ENCODE measurements at regions not wholly inside any gene's neighbourhood (a gene's known extent, or its start where the extent isn't known, plus 50 kb on each side); places are given as distances from the start of the nearest gene placed in this dataset.

- no peak for DNase-seq (ENCODE audit: low spot score)
Observed at GRCh38 chr13:109644069-109644750, 142.2 kb downstream of the IRS2 start.

- no peak for DNase-seq (ENCODE audit: low spot score)
Observed at GRCh38 chr13:109642358-109642757, 144.0 kb downstream of the IRS2 start.

- DNase-seq (ENCODE audit: low spot score), result no peak
Observed at GRCh38 chr13:109636736-109637135, 149.6 kb downstream of the IRS2 start.

GRCh38 chr13:109631069-109631468, 155.3 kb downstream of the IRS2 start:
- DNase-seq (ENCODE audit: low spot score), result no peak

- DNase-seq (ENCODE audit: low spot score), result no peak
Observed at GRCh38 chr13:109630271-109630670, 156.1 kb downstream of the IRS2 start.

- no peak for DNase-seq (ENCODE audit: low spot score)
Observed at GRCh38 chr13:109629737-109630136, 156.6 kb downstream of the IRS2 start.

- DNase-seq (ENCODE audit: low spot score), result no peak
Observed at GRCh38 chr13:109628251-109628699, 158.1 kb downstream of the IRS2 start.

GRCh38 chr13:109627649-109628048, 158.7 kb downstream of the IRS2 start:
- no peak for DNase-seq (ENCODE audit: low spot score)

GRCh38 chr13:109626386-109627171, 159.8 kb downstream of the IRS2 start:
- no peak for DNase-seq (ENCODE audit: low spot score)

GRCh38 chr13:109625156-109625555, 161.2 kb downstream of the IRS2 start:
- no peak for DNase-seq (ENCODE audit: low spot score)

- DNase-seq (ENCODE audit: low spot score), result no peak
Observed at GRCh38 chr13:109622006-109622405, 164.4 kb downstream of the IRS2 start.

- no peak for DNase-seq (ENCODE audit: low spot score)
Observed at GRCh38 chr13:109615721-109616420, 170.5 kb downstream of the IRS2 start.

- DNase-seq (ENCODE audit: low spot score), result no peak
Observed at GRCh38 chr13:109611912-109612691, 174.3 kb downstream of the IRS2 start.

GRCh38 chr13:109610517-109610916, 175.9 kb downstream of the IRS2 start:
- peak; percentile 25 for DNase-seq (ENCODE audit: low spot score)

- DNase-seq (ENCODE audit: low spot score), result no peak
Observed at GRCh38 chr13:109608503-109608902, 177.9 kb downstream of the IRS2 start.

- DNase-seq (ENCODE audit: low spot score), result no peak
Observed at GRCh38 chr13:109608059-109608458, 178.3 kb downstream of the IRS2 start.

- DNase-seq (ENCODE audit: low spot score), result no peak
Observed at GRCh38 chr13:109606520-109606919, 179.9 kb downstream of the IRS2 start.

GRCh38 chr13:109605846-109606245, 180.5 kb downstream of the IRS2 start:
- DNase-seq (ENCODE audit: low spot score), result no peak

- no peak for DNase-seq (ENCODE audit: low spot score)
Observed at GRCh38 chr13:109604894-109605293, 181.5 kb downstream of the IRS2 start.

GRCh38 chr13:109602356-109602755, 184.0 kb downstream of the IRS2 start:
- DNase-seq (ENCODE audit: low spot score), result no peak

- no peak for DNase-seq (ENCODE audit: low spot score)
Observed at GRCh38 chr13:109599901-109600657, 186.3 kb downstream of the IRS2 start.

Measured in CD4-positive, alpha-beta T cell treated with Interleukin-2 at 100 ng/mL for 4 hours (primary cell).